ENCODE measurements at regions not wholly inside any gene's neighbourhood (a gene's known extent, or its start where the extent isn't known, plus 50 kb on each side); places are given as distances from the start of the nearest gene placed in this dataset.

GRCh38 chr5:4928409-4928808, 211.7 kb upstream of the ADAMTS16 start:
- TF ChIP-seq CEBPB (IDR thresholded peaks at IDR 0.05) (no peak), TAF1 (IDR thresholded peaks at IDR 0.05; ENCODE audit: low read depth) (no peak), REST (IDR thresholded peaks at IDR 0.05; ENCODE audit: low read depth) (no peak), YY1 (IDR thresholded peaks at IDR 0.05; ENCODE audit: low read depth) (no peak), EP300 (IDR thresholded peaks at IDR 0.05; ENCODE audit: borderline replicate concordance) (no peak), RAD21 (IDR thresholded peaks at IDR 0.05; ENCODE audit: low read depth) (no peak), MAX (IDR thresholded peaks at IDR 0.05) (no peak), CREB1 (IDR thresholded peaks at IDR 0.05; ENCODE audit: low read depth) (no peak), EGR1 (IDR thresholded peaks at IDR 0.05) (no peak), TEAD4 (IDR thresholded peaks at IDR 0.05) (no peak), ZBTB7A (IDR thresholded peaks at IDR 0.05; ENCODE audit: low read depth) (no peak), NFIC (IDR thresholded peaks at IDR 0.05) (no peak)

Measured in Ishikawa (cell line).